NCI-H1417 (cell line): ENCODE measurements at regions not wholly inside any gene's neighbourhood (a gene's known extent, or its start where the extent isn't known, plus 50 kb on each side); places are given as distances from the start of the nearest gene placed in this dataset.
"Not testable (repeated sequence)": the region's sequence is repeated elsewhere in the genome, so short reads cannot be mapped to it uniquely, and the experiment has no call there.

ENCODE experiments used
- DNase-seq, 3 experiments: peaks; one replicate each; lab custom pipeline; 2025; lab: John Stamatoyannopoulos, UW

DNA sequence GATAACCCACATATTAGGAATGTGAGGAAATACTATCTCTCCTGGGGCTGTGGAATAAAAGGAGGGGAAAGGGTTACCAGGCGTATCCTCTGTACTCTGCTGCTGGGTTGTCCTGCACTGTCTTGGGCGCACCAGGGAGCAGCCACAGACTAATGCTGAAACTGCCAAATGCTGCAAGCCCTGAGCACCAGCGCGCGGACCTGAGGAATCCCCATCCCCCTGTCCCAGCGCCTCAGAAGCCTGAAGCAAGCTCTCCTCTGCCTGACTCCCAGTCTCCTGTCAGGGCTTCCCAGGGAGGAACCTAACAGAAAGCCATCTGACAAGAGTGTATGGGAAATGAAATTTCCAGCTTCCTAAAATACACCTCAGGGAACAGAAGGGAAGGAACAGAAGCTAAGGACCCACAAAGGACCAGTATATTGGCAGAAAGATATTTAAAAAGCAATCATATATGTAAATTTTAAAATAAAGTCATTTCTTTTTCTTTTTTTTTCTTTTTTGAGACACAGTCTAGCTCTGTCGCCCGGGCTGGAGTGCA, 158.3 kb upstream of the C2CD4B start:
- DNase-seq = no peak

DNA sequence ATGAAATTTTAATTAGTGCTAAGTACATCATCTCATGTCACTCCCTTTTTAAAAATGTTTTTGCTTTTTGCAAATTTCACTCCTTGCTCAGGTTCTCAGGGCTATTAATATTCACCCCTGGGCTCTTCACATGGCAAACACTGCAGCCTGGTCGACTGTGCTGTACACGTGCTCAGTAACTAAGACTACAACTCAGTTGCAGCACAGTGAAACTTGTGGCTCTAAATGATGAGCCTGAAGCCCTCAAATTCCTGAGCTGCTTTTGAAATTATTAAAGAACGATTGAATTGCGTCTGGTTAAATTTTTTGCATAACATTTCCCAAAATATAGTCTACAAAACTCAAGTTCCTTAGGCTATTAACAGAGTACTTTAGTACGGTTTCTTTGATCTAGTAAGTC, 159.3 kb upstream of the C2CD4B start:
- DNase-seq = no peak

DNA sequence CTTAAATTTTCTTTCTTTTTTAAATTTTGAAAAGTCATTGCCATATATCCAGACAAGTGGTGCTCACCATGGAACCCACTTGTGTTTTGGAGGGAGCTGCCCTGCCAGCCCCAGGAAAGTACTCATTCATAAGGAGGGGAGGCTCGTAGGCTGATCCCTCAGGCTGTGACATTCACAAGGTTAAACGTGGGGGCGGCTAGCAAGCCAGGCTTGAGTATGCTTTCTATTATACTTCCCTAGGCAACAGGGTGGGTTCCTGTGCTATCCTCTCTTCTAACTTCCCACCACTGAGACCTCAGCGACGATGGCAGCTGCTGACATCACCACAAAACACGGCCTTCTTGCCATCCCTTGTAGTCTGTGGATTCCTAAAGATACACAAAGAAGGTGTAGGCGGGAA, 160.5 kb upstream of the C2CD4B start:
- no peak for DNase-seq

DNA sequence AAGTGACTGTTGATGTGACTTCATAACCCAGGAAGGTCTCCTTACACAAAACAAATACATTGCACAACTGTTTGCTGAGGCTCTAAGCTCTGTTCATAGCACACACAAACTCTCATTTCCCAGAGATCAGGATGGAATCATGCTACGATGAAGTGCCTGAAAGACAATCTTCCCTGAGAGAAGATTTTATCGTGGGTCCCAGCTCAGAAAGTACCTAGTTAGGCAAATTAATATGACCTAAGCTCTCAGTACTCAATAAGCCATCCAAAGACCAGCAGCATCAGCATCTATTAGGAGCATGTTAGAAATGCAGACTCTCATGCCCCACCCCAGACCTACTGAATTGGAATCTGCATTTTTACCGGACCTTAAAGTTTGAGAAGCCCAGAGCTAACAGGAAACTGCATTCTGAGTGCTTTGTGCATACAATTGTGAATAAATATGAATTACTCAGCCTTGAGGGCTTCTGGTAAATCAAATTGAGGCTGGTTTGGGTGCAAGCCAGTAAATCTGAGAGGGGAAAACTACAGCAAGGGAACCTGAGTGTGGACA, 161.5 kb upstream of the C2CD4B start:
- no peak for DNase-seq

DNA sequence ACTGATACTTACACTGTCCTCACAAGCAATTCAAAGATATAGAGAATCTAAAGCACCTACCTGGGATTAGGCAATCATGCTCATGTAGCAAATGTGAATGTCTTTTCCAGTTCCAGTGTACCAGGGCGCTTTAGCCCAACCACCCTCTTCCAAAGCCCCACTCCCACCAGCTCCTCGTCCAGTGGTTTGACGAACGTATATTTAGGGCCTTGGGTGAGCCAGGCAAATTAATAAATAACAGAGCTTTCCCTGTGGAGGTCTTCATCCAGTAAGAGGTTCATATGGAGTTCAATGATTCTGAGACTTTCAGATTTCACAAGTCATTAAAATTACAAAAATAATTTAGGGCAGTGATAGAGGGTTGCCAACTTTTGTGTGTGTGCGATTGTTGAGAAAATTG, 162.3 kb upstream of the C2CD4B start:
- DNase-seq = no peak

DNA sequence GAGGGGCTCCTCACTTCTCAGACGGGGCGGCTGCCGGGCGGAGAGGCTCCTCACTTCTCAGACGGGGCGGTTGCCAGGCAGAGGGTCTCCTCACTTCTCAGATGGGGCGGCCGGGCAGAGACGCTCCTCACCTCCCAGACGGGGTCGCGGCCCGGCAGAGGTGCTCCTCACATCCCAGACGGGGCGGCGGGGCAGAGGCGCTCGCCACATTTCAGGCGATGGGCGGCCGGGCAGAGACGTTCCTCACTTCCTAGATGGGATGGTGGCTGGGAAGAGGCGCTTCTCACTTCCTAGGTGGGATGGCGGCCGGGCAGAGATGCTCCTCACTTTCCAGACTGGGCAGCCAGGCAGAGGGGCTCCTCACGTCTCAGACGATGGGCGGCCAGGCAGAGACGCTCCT, 167.4 kb upstream of the C2CD4B start:
- DNase-seq = not testable (repeated sequence)

DNA sequence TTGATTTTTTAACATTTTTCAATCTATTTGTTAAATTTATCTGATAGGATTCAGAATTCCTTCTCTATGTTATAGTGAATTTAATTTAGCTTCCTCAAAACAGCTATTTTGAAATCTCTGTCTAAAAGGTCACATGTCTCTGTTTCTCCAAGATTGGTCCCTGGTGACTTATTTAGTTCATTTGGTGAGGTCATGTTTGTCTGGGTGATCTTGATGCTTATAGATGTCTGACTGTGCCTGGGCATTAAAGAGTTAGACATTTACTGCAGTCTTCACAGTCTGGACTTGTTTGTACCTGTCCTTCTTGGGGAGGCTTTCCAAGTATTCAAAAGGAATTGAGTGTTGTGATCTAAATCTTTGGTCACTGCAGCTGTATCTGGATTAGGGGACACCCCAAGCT, 169.5 kb upstream of the C2CD4B start:
- no peak for DNase-seq

DNA sequence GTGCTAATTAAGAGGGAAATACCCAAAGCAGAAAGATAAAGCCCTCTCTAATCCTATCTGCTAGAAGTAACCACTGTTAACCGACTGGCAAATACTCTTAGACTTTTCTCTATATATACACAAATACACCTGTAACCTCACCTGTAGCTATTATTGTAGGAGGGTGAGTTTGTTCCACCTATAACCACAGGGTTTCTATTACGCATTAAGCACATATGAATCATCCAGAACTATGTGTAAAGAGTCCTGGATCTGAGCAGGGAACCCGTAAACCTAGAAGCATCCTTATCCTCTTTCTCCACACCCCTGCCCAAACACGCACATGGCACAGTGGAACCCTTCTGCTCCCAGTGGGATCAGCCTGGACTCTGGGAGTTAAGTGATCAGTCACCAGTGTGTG, 172.8 kb upstream of the C2CD4B start:
- no peak for DNase-seq

DNA sequence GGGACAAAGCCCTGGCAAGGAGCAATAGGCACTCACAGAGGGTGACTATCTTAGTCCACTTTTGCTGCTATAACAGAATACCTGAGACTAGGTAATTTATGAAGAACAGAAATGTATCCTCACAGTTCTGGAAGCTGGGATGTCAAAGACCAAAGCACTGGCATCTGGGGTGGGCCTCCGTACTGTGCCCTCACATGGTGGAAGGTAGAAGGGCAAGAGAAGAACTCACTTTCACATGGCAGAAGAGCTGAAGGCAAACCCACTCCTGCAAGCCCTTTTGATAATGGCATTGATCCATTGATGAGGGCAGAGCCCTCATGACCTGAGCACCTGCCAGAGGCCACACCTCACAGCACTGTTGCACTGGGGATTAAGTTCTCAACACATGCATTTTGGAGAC, 173.4 kb upstream of the C2CD4B start:
- no peak for DNase-seq

DNA sequence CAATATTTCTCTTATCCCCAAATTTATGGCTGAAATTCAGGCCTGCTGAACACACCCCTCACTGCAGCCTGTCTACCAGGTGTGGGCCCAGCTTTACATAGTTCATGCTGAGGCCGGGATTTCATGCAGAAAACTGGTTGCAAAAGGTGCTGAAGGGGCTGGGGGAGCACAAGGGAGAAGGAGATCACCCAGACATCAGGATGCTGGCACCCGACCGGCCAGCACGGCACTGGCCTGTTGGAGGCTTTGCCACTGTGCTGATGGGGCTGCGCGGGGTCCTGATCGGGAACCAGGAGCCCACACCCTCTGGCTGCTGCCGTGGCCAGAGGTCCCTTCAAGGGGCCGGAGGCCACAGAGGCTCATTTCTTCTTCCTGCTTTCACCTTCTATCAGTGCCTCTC, 177.9 kb upstream of the C2CD4B start:
- DNase-seq = no peak

DNA sequence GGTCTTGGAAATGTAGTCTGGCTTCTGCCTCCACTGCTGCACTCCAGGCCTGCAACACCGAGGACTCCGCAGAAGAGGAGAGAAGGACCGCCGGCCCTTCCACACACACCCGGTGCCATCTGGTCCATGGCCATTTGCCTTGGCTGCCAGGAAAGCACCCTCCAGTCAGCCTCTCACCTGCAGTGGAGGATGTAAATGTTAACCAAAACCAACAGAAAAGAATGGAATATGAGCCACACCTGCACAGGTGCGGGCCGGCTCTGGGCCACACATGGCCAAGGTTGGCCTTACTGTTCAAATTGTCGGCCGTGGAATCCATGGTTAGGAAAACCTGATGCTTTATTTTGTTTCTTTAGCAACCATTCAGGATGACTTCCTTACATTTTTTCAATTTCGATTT, 178.3 kb upstream of the C2CD4B start:
- DNase-seq = no peak

DNA sequence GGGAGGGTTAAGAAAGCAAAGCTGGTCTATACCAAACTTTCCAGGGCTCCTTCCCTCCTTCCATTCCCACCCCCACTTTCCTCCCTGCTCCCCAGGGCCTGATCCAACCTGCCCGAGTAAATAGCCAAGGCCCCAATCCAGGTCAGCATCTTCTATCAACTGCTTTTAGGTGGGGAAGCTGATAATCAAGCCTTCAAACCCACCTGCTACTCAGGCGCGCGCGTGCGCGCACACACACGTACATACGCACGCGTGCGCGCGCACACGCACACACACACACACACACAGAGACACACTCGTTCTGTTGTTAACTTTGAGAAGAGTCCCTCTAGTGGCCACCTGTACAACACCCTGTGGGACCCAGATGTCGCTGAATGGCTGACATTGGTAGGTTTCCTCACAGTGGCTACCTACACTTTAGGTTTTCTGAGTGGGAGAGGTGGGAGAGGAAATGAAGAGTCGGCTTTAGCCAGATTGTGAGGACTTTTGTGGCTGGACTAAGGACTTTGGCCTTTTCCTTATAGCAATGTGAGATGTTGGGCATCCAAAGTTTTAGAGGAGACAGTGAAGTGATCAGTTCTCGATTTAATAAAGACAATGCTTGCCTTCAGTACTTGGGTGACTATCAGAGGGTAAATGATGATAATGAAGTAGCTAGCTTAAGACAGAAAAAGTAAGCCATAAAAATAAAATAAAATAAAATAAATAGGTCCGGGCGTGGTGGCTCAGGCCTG, 179.9 kb upstream of the C2CD4B start:
- peak; percentile 10 to 59 (median 44) for DNase-seq

DNA sequence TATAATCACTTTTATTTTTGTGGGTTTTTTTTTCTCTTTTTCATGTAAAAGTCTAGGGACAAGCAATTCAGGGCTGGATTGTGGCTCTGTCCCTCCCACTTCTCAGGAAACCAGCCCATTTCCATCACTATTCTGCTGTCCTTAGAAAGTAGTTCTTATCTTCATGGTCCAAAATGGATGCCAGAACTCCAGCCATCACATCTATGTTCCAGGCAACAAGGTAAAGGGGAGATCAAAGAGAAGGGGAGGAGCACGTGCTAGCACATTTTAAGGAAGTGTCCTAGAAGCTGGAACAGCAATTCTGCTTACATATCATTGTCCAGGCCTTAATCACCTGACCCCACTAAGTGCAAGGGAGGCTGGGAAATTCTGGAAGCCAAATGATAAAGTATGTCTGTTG, 181.1 kb upstream of the C2CD4B start:
- DNase-seq = no peak

DNA sequence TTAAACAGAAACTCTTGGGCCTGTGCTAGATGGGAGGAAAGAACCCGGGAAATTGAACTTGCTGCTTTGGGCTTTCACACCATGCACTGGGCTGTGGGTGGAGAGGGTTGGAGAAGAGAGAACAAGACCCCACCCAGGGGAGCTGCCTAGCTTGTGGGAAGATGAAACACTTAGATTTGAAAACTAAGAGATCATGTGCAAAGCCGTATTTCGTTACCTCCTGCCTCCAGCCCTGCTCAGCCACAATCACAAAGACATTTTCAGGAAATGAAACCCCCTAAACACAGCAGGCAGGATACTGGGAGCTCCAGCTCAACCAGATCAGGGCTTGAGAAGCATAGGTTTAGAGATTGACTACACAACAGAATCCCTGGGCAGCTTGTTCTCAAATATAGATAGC, 183.0 kb upstream of the C2CD4B start:
- no peak for DNase-seq

DNA sequence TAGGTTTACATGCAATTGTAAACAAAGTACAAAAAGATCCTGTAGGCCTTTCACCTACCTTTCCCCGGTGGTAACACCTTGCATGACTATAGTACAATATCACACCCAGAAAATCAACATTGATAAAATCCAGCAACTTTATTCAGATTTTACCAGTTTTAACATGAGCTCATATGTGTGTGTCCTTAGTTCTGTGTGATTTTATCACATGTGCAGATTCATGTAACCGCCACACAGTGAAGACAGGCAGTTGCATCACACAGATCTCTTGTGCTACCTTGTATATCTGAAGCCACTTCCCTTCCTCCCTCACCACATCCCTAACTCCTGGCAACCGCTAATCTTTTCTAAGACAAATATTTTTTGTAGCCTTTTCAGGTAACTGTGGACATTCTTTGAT, 183.5 kb upstream of the C2CD4B start:
- no peak for DNase-seq

DNA sequence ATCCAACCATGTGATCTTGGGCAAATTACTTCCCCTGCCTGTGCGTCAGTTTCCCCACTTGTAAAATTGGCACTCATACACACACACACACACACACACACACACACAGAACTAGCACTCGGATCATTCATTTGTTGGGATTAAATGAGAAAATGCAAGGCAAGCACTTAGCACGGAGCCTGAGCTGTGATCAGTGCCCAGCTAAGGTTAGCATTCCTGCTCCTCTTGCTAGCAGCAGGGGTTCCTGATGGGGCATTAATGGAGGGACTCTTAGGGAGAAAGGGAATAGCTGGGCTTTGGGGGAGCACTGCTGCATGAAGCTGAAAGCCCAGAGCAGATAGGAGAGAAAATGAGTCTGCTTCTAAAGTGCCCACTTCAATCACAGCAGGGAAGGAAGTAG, 187.7 kb upstream of the C2CD4B start:
- DNase-seq = peak in 1 of 3 experiments; percentile 32

DNA sequence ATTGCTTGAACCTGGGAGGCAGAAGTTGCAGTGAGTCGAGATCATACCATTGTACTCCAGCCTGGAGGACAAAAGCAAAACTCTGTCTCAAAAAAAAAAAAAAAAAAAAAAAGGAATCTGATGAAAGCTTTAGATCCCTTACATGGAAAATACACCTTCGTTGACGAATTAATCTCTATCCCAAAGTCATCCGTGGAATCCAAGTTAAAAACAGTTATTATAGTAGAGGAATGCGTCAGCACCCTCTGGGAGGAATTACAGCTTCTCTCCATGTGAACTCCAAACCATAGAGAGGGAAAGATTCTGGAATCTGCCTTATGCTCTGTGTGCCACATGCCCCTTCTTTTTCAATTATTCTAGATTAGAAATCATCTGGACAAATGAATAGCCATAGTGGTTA, 192.3 kb upstream of the C2CD4B start:
- DNase-seq = no peak

DNA sequence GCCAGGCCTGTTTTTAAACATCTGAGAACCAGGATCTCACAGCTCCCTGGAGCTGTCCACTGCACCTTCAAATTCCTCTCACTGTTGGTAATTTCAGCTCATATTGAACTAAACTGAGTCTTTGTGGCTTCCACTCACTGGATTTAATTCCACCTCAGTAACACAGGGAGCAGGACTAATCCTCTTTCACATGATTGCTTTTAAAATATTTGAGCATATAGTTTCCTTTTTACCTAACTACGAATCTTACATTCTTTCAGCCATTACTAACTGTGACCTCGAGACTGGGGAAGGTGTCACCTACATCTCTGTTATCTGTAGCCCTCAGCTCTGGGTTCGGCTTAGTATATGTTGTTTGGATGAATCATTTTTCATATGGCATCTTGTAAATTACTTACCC, 194.3 kb upstream of the C2CD4B start:
- no peak for DNase-seq

DNA sequence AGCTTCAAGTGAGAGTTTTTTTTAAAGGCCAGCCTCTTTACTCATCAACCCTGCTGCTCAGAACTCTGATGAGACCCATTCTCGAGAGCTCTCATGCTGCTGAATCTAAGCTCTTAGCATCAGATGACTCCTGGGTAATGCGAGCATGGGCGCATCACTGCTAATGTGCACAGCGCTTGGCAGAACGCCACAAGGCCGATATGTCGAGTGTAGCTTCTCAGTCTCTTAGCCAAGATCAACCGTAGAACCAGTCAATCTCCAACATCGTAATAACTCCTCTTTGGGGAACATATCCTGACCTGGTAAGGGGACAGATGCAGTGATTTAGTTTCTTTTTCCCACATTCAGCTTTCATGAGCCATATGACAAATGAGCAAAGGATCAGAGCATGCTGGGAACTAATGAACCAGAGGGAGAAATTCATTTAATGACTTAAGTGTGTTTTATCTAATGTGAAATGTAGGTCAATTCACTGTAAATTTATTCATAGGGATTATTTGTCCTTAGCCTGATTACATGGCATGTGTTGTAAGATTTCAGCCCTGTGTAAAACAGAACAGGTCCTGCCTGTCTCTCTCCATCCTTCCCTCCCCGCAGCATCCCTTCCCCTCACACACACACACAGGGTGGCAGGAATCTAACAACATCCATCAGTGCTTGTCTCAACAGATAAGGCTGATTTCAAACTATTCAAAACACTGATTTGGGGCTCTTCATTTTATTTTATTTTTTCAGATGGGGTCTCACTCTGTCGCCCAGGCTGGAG, 195.4 kb upstream of the C2CD4B start:
- DNase-seq = peak in 2 of 3 experiments; percentile 43 to 95

DNA sequence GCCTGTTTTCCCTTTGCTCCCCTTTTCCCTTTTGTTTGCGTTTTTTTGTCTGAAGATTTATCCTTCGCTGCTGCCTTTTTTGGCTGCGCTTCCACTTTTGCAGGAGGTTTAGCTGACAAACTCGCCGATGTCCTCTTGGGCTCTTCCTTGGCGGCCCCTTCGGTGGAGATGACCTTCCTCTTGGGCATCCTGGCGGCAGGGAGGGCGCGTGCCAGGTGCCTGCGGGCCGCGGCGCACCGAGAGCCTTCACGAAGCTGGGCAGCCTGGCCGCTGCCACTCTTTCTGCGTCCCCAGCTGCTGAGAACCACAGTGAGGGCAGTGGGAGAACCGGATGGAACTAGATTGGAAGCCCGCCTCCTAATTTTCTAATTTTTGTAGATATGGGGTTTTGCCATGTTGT, 197.1 kb upstream of the C2CD4B start:
- DNase-seq = no peak

DNA sequence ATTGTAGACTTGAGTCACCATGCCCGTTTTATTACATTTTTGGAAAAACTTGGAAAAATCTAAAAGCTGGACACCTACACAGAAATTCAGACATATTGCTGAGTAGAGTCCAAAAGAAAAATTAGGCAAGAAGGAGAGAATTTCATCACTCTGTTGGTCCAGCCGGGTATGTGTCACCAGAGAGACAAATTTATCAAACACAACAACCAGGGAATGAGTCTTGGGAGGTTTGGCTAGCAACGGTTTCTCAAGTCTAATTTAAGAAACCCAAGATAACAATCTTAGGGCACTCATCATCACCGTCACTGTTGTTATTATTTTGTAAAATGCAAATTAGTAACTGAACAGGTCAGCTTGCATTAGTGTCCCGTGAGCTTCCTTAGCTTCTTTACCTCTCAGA, 197.5 kb upstream of the C2CD4B start:
- no peak for DNase-seq

DNA sequence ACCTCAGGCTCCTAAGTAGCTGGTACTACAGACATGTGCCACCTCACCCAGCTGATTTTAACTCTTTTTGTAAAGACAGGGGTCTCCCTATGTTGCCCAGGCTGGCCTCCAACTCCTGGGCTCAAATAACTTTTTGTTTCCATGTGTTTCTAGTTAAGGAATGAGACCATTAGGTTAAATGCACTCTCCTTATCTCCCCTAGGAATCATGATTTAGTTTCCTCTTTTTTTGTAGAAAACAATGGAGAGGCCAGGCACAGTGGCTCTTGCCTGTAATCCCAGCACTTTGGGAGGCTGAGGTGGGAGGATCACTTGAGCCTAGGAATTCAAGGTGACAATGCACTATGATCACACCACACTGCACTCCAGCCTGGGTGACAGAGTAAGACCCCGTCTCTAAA, 198.8 kb upstream of the C2CD4B start:
- no peak for DNase-seq

DNA sequence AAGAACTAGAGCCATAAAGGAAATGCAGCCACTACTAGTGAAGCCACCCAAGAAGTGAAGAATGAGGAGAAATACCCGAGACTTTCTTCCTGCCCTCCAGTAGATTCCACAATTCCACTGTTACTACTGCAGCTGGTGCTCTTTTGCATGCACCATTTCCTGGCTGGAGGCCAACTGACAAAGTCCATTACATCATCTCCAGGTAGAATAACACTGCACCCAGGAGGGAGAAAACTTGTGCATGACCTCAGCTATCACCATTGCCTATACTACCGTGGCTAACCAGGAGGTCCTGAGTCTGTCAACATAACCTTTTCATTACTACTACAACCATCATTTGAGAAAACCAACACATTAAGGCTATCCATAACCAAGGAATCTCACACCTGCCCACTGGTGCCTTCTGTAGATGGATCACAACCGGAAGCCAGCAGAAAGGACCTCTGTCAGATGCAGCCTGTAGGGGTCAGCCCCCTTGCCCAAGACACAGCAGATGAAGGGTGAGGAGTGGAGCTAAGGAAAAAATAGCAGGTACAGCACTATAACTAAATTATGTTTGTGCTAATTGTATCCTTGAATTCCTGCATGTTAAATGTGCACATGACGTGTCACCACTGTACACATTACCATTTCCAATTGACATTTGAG, 200.8 kb upstream of the C2CD4B start:
- DNase-seq = peak; percentile 40 to 85 (median 61)
